Adrenal gland (tissue), 9 donors: ENCODE measurements at regions not wholly inside any gene's neighbourhood (a gene's known extent, or its start where the extent isn't known, plus 50 kb on each side); places are given as distances from the start of the nearest gene placed in this dataset.

ENCODE experiments used
- DNase-seq, 7 donors: peaks; one replicate each; pipeline ENCODE4 v3.0.0-alpha.2; 2019 to 2020
- H3K27ac ChIP-seq, 5 donors: fragments of 200-600 bp; sonication (generic) in 4 of 5; 1 replicate in 3 of 5; 2 replicates in 2 of 5; pipeline versions ENCODE4 v1.5.1 to v1.8.0; 2016 to 2020; ENCODE audit warnings: mild to moderate bottlenecking in 1 of 5
- H3K27me3 ChIP-seq: fragments of 200-600 bp; 2 replicates; pipeline ENCODE4 v1.8.0; 2021
- H3K36me3 ChIP-seq, 2 donors: fragments of 200-600 bp; replicated peaks in 1 of 2; 1 replicate in 1 of 2; 2 replicates in 1 of 2; pipeline versions ENCODE4 v1.5.1 to v1.8.0; 2018 to 2022
- H3K4me1 ChIP-seq, 2 donors: fragments of 200-600 bp; replicated peaks in 1 of 2; 1 replicate in 1 of 2; 2 replicates in 1 of 2; pipeline versions ENCODE4 v1.5.1 to v1.8.0; 2018 to 2021
- H3K4me3 ChIP-seq, 4 donors: fragments of 200-600 bp; sonication (generic) in 3 of 4; one replicate each; pipeline ENCODE4 v1.5.1; 2016 to 2018
- H3K9me3 ChIP-seq, 3 donors: fragments of 200-600 bp; sonication (generic) in 1 of 3; replicated peaks in 1 of 3; 1 replicate in 2 of 3; 2 replicates in 1 of 3; pipeline versions ENCODE4 v1.5.1 to v1.8.0; 2016 to 2021
- CTCF ChIP-seq, 6 experiments: fragments of 450-650 bp in 4 of 6; fragments of 200-600 bp in 2 of 6; sonication (generic) in 1 of 6; IDR thresholded peaks; 1 replicate in 5 of 6; 2 replicates in 1 of 6; pipeline versions ENCODE4 v1.5.1 to v1.8.0; 2016 to 2021; ENCODE audit warnings: antibody characterized with exemption in 6 of 6, mild to moderate bottlenecking in 2 of 6, moderate library complexity in 1 of 6
- POLR2A ChIP-seq, 2 donors: fragments of 450-650 bp; IDR thresholded peaks; one replicate each; pipeline ENCODE4 v1.6.1; 2017; ENCODE audit warnings: antibody characterized with exemption in 2 of 2, mild to moderate bottlenecking in 2 of 2, moderate library complexity in 1 of 2
- WGBS, 4 donors: extraction: QIAGEN DNeasy Blood & Tissue Kit in 2 of 4; methylation state at CpG; one replicate each; pipeline versions ENCODE4 v1.1.5 to v1.1.7; 2013 to 2017; 5-methylcytosine and 5-hydroxymethylcytosine counted together
- intact Hi-C, 2 donors: fragments of 100-400 bp; cut with DNase I; formaldehyde crosslinking; loops; one replicate each; pipeline versions ENCODE4 v1.14.1 to v1.15.0; 2022 to 2023
- donor health status: healthy with polysubstance abuse.
- donor health status: Bipolar disorder and iron deficiency.
- donor health status: DM: yes; HTN: yes; CAD: no.
- donor health status: DM: no; HTN: no; CAD: no.
- donor health status: DM: no; HTN: no; CAD: no.

- Histone ChIP-seq H3K36me3 (no peaks in the 10 kb centered on the region), H3K4me1 (no peaks in the 10 kb centered on the region), H3K27me3 (no peaks in the 10 kb centered on the region), H3K9me3 (no peaks in the 10 kb centered on the region), H3K4me3 (no peak overlapping the region), H3K27ac (no peak overlapping the region)
- intact Hi-C loops = no loop called here
- no peak for TF ChIP-seq CTCF (IDR thresholded peaks at IDR 0.05)
- no peak for TF ChIP-seq POLR2A (IDR thresholded peaks at IDR 0.05)
- DNase-seq = no peak
- WGBS, 4 donors = 77 to 99% (median 93%) methylated on average over 7 of the region's 7 CpGs
Observed at GRCh38 chr6:165751486-165751885, 88.4 kb upstream of the PDE10A start.

DNA sequence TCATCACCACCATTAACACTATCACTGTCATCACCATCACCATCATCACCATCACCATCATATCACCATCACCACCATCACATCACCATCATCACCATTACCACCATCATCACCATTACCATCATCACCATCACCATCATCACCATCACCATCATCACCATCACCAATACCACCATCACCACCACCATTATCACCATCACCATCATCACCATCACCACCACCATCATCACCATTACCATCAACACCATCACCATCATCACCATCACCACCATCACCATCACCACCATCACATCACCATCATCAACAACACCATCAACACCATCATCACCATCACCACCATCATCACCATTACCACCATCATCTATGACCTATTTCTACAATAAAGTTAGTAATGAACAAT, 86.1 kb upstream of the PDE10A start:
- H3K4me3 ChIP-seq = no peak overlapping the region
- H3K36me3 ChIP-seq = no peaks in the 10 kb centered on the region
- no peaks in the 10 kb centered on the region for H3K9me3 ChIP-seq
- H3K27ac ChIP-seq = no peak overlapping the region
- no peak for DNase-seq
- TF ChIP-seq POLR2A (IDR thresholded peaks at IDR 0.05) = no peak
- no peak for TF ChIP-seq CTCF (IDR thresholded peaks at IDR 0.05)
- H3K27me3 ChIP-seq = no peaks in the 10 kb centered on the region
- intact Hi-C loops = no loop called here
- H3K4me1 ChIP-seq = no peaks in the 10 kb centered on the region

DNA sequence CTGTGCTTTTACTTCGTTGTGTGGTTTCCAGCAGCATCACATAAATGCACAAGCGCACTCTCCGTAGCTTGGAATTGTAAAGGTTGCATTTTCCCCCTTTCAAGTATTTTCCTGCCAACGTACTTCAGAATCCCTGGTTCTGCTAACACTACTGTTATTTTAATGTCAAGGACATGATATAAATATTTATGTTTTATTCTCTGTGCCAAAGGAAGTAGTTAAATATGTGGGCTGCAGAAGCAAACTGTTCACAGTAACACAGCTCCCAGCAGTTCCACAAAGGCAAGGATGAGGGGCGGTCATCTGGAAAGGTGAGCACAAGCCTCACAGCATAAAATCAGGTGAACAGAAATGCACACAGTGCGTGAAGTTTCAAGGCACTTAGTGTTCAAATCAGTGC, 85.3 kb upstream of the PDE10A start:
- no peak overlapping the region for H3K27ac ChIP-seq
- H3K4me1 ChIP-seq = no peaks in the 10 kb centered on the region
- no peak for DNase-seq
- no peaks in the 10 kb centered on the region for H3K27me3 ChIP-seq
- WGBS, 4 donors = 54 to 74% (median 65%) methylated on average over 6 of the region's 6 CpGs
- no peak for TF ChIP-seq CTCF (IDR thresholded peaks at IDR 0.05)
- no peak for TF ChIP-seq POLR2A (IDR thresholded peaks at IDR 0.05)
- no peaks in the 10 kb centered on the region for H3K36me3 ChIP-seq
- intact Hi-C loops = no loop called here
- H3K9me3 ChIP-seq = no peaks in the 10 kb centered on the region
- no peak overlapping the region for H3K4me3 ChIP-seq

DNA sequence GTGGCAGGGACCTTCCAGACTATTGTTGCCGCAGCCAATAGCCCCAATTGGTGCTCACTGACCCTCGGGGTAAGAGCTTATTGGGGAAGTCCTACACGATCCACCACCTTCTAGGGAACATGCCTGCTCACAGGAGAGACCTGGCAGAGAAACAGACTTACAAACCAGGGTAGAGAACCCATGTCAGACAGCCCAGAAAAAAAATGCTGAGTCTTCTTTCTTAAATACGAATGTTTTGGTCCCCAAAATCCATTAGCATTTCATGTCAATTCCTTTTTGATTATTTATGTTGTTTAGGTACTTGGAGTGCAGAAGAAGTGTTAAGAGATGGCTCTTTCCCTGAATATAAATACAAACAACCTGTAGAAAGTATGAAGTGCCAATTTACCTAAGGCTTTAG, 84.9 kb upstream of the PDE10A start:
- no peaks in the 10 kb centered on the region for H3K4me1 ChIP-seq
- no peaks in the 10 kb centered on the region for H3K36me3 ChIP-seq
- H3K4me3 ChIP-seq = no peak overlapping the region
- intact Hi-C loops = no loop called here
- H3K9me3 ChIP-seq = no peaks in the 10 kb centered on the region
- H3K27ac ChIP-seq = no peak overlapping the region
- no peak for DNase-seq
- WGBS, 4 donors = 72 to 81% (median 77%) methylated on average over 4 of the region's 4 CpGs
- TF ChIP-seq POLR2A (IDR thresholded peaks at IDR 0.05) (no peak), CTCF (IDR thresholded peaks at IDR 0.05) (no peak)
- no peaks in the 10 kb centered on the region for H3K27me3 ChIP-seq
